ENCODE measurements at regions not wholly inside any gene's neighbourhood (a gene's known extent, or its start where the extent isn't known, plus 50 kb on each side); places are given as distances from the start of the nearest gene placed in this dataset.

DNA sequence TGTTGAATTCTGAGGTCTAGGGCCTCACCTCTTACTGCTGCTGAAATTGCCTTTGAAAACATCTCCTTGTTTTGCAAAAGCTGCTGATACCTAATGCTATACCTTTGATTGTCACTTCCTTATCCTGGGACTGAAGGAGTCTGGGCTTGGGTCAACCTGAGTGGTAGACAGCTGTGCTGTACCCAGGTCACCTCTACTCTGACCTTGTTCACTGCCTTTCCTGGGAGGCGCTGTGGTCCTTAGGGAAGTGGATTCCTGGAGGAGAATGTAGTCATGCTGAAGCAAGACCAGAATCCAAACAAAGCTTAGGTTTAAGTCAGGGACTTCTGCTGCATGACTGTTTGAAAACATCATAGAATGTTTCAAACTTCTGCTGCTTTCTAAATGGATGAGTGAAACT lies 191.4 kb downstream of the SNAPC1 start:
- DNase-seq, result no peak

GRCh38 chr14:61954306-61954705 lies 192.1 kb downstream of the SNAPC1 start:
- DNase-seq, result peak; percentile 30

- no peak for DNase-seq
Measured at GRCh38 chr14:61956517-61956916, 194.3 kb downstream of the SNAPC1 start.

GRCh38 chr14:61959348-61959747 lies 197.1 kb downstream of the SNAPC1 start:
- no peak for DNase-seq

DNA sequence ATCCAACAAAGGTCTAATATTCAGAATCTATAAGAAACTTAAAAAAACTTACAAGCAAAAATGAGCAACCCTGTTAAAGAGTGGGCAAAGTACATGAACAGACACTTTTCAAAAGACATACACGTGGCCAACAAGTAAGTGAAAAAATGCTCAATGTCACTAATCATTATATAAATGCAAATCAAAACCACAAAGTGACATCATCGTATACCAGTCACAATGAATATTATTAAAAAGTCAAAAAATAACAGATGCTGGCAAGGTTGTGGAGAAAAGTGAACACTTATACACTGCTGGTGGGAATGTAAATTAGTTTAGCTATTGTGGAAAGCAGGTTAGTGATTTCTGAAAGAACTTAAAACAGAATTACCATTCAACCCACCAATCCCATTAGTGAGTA lies 199.1 kb downstream of the SNAPC1 start:
- DNase-seq, result no peak

GRCh38 chr14:61963926-61964325 lies 201.7 kb downstream of the SNAPC1 start:
- DNase-seq, result no peak

DNA sequence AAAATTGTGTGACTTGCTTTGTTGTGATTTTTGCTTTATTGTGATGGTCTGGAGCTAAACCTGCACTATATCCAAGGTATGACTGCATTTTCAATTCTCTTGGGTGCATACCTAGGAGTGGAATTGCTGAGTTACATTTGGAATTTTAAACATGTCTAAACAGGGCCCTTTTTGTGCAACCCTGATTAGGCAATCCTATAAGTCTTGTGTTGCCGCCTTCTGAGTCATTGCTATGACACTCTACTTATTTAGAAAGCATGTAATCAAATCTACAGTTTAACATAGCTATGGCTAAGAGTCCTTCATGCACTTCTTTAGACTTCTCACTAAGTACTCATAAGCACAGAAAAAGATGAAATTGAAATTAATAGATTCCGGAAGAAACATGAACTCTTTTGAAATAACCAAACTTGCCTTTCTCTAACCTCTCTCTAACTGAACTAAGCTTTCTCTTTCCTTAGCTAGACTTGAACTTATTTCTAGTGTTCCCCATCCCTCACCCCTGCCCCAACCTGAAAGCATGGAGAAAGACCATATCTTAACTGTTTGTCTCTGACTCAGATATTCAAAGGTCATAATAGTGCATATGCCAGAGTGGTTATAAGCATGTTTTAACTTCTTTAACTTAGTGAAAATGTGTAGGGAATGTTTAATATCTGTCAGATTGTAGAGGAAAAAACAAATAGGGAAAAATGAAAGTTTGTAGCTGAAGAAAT lies 203.0 kb downstream of the SNAPC1 start:
- DNase-seq, result no peak

- DNase-seq, result no peak
Measured at GRCh38 chr14:61968207-61968606, 206.0 kb downstream of the SNAPC1 start.

GRCh38 chr14:61972711-61973110 lies 210.5 kb downstream of the SNAPC1 start:
- no peak for DNase-seq

- no peak for DNase-seq
Measured at GRCh38 chr14:61973981-61974380, 211.8 kb downstream of the SNAPC1 start.

DNA sequence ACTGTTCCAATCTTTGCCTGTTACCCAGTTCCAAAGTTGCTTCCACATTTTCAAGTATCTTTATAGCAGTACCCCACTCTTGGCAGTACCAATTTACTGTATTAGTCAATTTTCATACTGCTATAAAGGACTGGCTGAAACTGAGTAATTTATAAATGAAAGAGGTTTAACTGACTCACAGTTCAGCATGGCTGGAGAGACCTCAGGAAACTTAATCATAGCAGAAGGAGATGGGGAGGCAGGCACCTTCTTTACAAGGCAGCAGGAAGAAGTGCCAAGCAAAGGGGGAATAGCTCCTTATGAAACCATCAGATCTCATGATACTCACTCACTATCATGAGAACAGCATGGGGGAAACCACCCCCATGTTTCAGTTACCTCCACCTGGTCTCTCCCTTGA lies 215.0 kb downstream of the SNAPC1 start:
- DNase-seq, result no peak

GRCh38 chr14:61988240-61988639 lies 226.0 kb downstream of the SNAPC1 start:
- DNase-seq, result no peak

DNA sequence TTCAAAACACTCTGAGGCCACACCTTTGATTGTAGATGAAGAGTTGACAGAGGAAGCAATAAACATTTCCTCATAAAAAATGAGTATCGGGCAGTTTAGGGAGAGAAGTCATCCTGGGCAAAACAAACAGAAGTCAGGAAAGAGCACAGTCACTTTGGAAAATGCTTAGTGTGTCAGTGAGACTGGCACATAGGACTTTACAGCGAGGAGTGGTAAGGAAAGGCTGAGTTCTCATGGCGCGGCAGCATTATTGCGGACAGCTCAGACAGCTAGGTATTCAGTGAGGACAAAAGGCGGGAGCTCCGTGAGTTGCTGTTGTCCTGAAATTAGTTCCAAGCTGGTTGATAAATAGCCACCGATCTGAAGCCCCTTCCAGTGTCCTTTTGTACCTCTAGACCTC lies 229.9 kb downstream of the SNAPC1 start:
- DNase-seq, result no peak

GRCh38 chr14:61992926-61993325 lies 230.7 kb downstream of the SNAPC1 start:
- no peak for DNase-seq

DNA sequence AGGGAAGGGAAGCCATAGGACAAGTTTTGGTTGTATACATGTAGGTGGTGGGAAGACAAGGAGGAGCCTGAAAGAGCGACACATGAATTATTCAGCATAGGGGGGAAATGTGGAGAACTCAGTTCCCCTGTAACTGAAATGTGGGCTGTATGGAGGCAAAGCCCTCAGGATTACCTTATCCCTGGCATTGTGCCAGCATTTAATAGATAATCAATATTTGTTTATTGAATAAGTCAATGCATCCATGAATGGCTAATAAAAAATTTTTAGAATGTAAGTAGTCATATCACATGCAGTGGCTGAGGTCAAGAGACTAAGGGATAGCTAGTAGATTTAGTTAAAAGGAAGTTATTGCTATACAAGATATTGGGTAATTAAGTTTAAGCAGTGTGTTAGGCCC lies 232.4 kb downstream of the SNAPC1 start:
- no peak for DNase-seq

DNA sequence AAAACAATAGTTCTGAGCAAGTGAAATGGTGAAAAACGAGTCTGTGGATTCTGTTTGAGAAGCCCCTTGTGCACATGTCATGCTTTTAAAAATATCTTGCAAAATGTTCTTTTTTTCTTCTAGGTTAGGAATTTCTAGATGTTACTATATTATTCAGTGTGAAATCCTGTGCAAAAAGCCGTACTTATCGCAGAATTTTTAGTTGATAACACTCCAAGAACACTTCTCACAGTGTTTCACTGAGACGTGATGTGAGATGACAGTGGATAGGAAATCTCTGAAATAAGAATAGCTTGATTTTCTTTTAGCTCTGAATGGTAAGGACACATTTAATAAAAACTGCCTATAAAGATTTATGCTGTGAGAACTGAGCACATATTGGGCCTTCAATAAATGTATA lies 234.5 kb downstream of the SNAPC1 start:
- DNase-seq, result no peak

GRCh38 chr14:61997161-61997560 lies 234.9 kb downstream of the SNAPC1 start:
- no peak for DNase-seq

DNA sequence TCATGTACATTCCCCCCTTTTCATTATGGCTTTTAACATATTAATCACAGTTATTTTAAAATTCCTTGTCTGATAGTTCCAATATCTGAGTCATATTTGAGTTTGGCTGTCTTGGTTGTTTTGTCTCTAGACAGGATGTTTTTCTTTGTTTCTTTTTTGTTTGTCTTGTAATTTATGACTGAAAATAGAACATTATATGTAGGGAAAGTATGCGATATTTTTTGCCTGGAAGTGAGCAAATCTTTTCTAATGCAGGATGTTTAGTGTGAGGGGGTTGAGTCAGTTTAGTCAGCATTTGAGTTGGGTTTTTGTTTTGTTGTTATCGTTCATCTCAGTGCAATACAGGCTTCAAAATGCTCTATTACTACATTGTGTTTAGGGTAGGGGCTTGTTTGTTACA lies 239.7 kb downstream of the SNAPC1 start:
- DNase-seq, result no peak

DNA sequence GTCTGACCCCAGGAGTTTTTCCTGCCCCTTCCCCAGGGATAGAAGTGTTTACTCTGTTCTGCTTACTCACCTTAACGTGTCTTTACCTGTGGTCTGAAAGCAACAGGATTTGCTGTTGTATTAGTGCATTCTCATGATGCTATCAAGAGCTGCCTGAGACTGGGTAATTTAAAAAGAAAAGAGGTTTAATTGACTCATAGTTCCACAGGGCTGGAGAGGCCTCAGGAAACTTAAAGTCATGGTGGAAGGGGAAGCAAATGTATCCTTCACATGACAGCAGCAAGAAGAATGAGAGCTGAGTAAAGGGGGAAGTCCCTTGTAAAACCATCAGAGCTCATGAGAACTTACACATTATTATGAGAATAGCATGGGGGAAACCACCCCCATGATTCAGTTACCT lies 240.4 kb downstream of the SNAPC1 start:
- no peak for DNase-seq

DNA sequence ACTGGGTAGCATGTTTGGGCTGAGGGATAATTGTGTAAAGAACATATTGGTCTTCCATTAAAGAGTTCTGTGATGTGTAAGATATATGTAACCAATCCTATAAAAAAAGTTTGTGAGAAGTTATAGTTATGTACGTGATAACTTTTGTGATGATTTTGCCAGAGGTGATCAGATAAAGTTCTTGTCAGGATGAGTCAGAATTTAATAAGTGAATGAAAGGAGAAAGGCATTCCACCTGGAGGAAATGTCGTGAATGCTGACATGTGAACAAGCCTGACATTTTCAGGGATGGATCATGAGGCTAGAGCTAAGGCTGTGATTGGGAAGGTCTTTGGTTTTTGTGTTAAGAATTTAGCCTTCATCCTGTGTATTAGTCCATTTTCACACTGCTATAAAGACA lies 241.5 kb downstream of the SNAPC1 start:
- DNase-seq, result no peak

GRCh38 chr14:62006116-62006731 lies 244.0 kb downstream of the SNAPC1 start:
- no peak for DNase-seq

DNA sequence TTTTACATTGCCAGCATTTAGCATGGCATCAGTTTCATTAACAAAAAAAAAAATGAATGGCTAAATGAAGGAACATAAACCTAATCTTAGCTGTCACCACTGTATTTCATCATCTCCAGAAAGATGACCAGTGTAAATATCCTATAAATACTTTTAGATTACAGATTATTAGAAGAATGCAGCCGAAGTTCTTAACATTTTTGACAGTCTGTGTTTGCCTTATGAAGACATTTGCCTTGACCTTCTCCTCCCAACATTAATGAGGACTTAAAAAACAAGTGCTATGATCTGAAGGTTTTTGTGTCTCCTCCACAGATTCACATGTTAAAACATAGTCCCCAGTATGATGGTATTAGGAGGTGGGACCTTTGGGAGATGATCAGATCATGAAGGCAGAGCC lies 253.0 kb downstream of the SNAPC1 start:
- no peak for DNase-seq

DNA sequence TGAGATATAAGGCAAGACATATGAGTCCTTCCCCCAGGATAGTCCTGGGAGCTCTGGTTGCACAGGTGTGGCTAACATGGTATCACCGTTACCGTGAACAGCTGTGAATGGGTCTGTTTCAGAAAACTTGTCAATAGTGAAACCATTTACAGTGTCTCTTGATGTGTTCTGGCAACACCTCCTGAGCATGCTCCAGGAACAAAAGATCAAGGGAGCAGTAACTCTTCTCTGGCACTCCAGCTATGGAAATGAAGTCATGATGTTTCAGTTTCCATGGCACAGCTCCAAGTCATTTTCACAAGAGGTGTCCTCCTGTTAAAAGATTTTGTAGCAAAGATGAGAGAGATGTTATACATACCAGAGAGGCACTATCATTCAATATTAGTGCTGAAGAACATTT lies 253.7 kb downstream of the SNAPC1 start:
- DNase-seq, result peak; percentile 78

GRCh38 chr14:62017651-62018230 lies 255.5 kb downstream of the SNAPC1 start:
- no peak for DNase-seq

DNA sequence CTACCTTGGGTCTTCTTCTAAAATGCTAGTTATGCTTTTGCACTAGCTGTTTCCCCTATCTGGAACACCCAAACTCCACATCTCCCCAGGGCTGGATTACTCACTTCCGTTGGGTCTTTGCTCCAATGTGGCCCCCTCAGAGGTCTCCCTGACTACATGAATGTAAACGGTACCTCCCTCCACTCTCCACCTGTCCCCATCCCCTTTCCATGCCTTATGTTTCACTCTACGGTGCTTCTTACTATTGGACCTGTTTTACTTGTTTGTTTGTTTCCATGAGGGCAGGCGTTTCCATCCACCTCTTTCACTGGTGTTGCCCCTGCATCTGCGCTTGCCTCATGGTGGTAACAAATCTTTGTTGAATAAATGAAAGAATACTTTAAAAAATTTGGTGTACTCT lies 256.4 kb downstream of the SNAPC1 start:
- DNase-seq, result no peak

All from NCI-H2171 (cell line).